CD4-positive, alpha-beta T cell (primary cell): ENCODE measurements at regions not wholly inside any gene's neighbourhood (a gene's known extent, or its start where the extent isn't known, plus 50 kb on each side); places are given as distances from the start of the nearest gene placed in this dataset.

ENCODE experiments used
- ATAC-seq: fragments of 200-7000 bp; cut with Tn5 transposase; one replicate; pipeline ENCODE4 v1.10.0; 2022; ENCODE audit warnings: mild to moderate bottlenecking; ENCODE audit not compliant: poor library complexity
- CTCF ChIA-PET: fragments of 350-600 bp; sonication (Branson Sonifier 250); formaldehyde crosslinking; loops from one replicate; lab custom pipeline; 2021; ENCODE audit warnings: antibody characterized with exemption, inconsistent platforms; lab: Charles Lee
- POLR2A ChIA-PET: fragments of 350-600 bp; sonication (Branson Sonifier 250); formaldehyde crosslinking; loops from one replicate; lab custom pipeline; 2021; ENCODE audit warnings: antibody characterized with exemption, inconsistent platforms; lab: Charles Lee
- DNase-seq, 14 experiments: peaks; one replicate each; pipeline ENCODE4 v3.0.0-alpha.2; 2013 to 2020; ENCODE audit warnings: mixed read lengths in 2 of 14
- H3K27ac ChIP-seq, 2 donors: one replicate each; pipeline versions ENCODE4 v1.5.1 to v1.7.0; 2013; ENCODE audit warnings: low read length in 2 of 2, low read depth in 1 of 2, mild to moderate bottlenecking in 1 of 2
- H3K27me3 ChIP-seq, 2 experiments: 1 replicate in 1 of 2; 2 replicates in 1 of 2; pipeline versions ENCODE4 v1.6.1 to v1.7.0; 2013; ENCODE audit warnings: low read length in 2 of 2, control low read depth in 1 of 2, mild to moderate bottlenecking in 1 of 2, moderate library complexity in 1 of 2; ENCODE audit not compliant: insufficient read depth in 2 of 2, control insufficient read depth in 1 of 2
- H3K36me3 ChIP-seq: one replicate; pipeline ENCODE4 v1.6.1; 2013; ENCODE audit warnings: low read length, control low read depth; ENCODE audit not compliant: insufficient read depth
- H3K4me1 ChIP-seq: one replicate; pipeline ENCODE4 v1.6.1; 2013; ENCODE audit warnings: low read length, control low read depth; ENCODE audit not compliant: insufficient read depth
- H3K4me3 ChIP-seq: one replicate; pipeline ENCODE4 v1.5.1; 2013; ENCODE audit warnings: mild to moderate bottlenecking, low read length, moderate library complexity
- H3K9me3 ChIP-seq, 2 experiments: 1 replicate in 1 of 2; 2 replicates in 1 of 2; pipeline versions ENCODE4 v1.6.1 to v1.7.0; 2013; ENCODE audit warnings: low read length in 2 of 2, mild to moderate bottlenecking in 2 of 2, control low read depth in 1 of 2, moderate library complexity in 1 of 2; ENCODE audit not compliant: control insufficient read depth in 1 of 2, insufficient read depth in 1 of 2
- H3K27ac Mint-ChIP-seq: one replicate; pipeline ENCODE4 v1.8.0; 2020; ENCODE audit warnings: mixed read lengths
- H3K27me3 Mint-ChIP-seq: one replicate; pipeline ENCODE4 v1.8.0; 2021; ENCODE audit warnings: mixed read lengths
- H3K36me3 Mint-ChIP-seq: one replicate; pipeline ENCODE4 v1.8.0; 2021; ENCODE audit warnings: low read depth, mixed read lengths
- H3K4me1 Mint-ChIP-seq: one replicate; pipeline ENCODE4 v1.8.0; 2021; ENCODE audit warnings: low read depth, mixed read lengths
- H3K4me3 Mint-ChIP-seq: one replicate; pipeline ENCODE4 v1.8.0; 2020; ENCODE audit warnings: mild to moderate bottlenecking, mixed read lengths
- H3K9me3 Mint-ChIP-seq: one replicate; pipeline ENCODE4 v1.8.0; 2020; ENCODE audit warnings: mixed read lengths
- intact Hi-C, 2 experiments: fragments of 100-400 bp; cut with DNase I in 1 of 2; cut with micrococcal nuclease in 1 of 2; formaldehyde crosslinking; loops; one replicate each; pipeline versions ENCODE4 v1.15.1 to v1.9.0; 2023 to 2025; cut with DNase I, micrococcal nuclease
- TF ChIP-seq, protein P1 (sequence below): fragments of 200-600 bp; IDR thresholded peaks from one replicate; pipeline ENCODE4 v1.8.0; 2022; ENCODE audit warnings: antibody characterized with exemption, mild to moderate bottlenecking

DNA sequence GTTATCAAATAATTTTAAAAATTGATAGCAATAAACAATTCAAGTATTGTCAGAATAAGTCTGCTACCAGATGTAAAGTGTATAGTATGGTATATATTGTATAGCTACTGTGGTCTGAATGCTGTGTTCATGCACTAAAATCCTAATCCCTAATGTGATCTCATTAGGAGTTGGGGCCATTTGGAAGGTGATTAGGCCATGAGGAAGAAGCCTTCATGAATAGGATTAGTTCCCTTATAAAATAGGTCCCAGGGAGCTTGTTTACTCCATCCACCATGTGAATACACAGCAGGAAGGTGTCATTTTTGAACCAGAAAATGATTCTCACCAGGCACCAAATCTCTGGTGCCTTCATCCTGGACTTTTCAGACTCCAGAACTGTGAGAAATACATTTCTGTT lies 363.0 kb upstream of the CNTN5 start:
- TF ChIP-seq, protein P1, sequence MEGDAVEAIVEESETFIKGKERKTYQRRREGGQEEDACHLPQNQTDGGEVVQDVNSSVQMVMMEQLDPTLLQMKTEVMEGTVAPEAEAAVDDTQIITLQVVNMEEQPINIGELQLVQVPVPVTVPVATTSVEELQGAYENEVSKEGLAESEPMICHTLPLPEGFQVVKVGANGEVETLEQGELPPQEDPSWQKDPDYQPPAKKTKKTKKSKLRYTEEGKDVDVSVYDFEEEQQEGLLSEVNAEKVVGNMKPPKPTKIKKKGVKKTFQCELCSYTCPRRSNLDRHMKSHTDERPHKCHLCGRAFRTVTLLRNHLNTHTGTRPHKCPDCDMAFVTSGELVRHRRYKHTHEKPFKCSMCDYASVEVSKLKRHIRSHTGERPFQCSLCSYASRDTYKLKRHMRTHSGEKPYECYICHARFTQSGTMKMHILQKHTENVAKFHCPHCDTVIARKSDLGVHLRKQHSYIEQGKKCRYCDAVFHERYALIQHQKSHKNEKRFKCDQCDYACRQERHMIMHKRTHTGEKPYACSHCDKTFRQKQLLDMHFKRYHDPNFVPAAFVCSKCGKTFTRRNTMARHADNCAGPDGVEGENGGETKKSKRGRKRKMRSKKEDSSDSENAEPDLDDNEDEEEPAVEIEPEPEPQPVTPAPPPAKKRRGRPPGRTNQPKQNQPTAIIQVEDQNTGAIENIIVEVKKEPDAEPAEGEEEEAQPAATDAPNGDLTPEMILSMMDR: no peak
- Mint-ChIP-seq H3K4me3 (no peak overlapping the region), H3K4me1 (no peaks in the 10 kb centered on the region), H3K27me3 (no peaks in the 10 kb centered on the region), H3K9me3 (peaks cover 17% of the 10 kb centered on the region), H3K36me3 (no peaks in the 10 kb centered on the region), H3K27ac (no peak overlapping the region)
- ATAC-seq (no peak), DNase-seq (no peak)
- Histone ChIP-seq H3K9me3 (peaks cover 7 to 9% of the 10 kb centered on the region in 2 experiments), H3K27ac (no peak overlapping the region), H3K4me1 (no peaks in the 10 kb centered on the region), H3K36me3 (no peaks in the 10 kb centered on the region), H3K4me3 (no peak overlapping the region), H3K27me3 (no peaks in the 10 kb centered on the region)
- ChIA-PET CTCF (no interaction called here), POLR2A (no interaction called here)
- intact Hi-C loops: no loop called here

DNA sequence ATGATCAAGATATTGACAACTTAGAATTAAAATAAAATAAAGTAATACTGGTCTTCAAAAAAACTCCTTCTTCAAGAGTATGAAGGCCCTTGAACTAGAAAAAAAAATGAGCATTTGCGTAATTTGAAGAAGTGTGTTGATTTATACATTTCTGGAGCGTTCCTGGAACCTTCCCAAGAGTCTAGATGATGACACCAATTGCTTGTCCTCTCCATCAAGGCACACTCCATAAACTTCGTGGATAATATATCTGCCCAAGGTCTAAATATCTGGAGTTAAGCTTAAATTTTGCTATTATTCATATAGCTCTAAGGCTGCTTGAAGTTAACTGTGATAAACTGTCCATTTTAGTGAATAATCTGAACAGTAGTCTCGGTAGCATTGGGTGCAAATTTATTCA lies 361.3 kb upstream of the CNTN5 start:
- Mint-ChIP-seq H3K27me3 (no peaks in the 10 kb centered on the region), H3K27ac (no peak overlapping the region), H3K9me3 (peaks cover 17% of the 10 kb centered on the region), H3K4me3 (no peak overlapping the region), H3K4me1 (no peaks in the 10 kb centered on the region), H3K36me3 (no peaks in the 10 kb centered on the region)
- POLR2A ChIA-PET: no interaction called here
- intact Hi-C loops: no loop called here
- TF ChIP-seq, protein P1: no peak
- no peaks in the 10 kb centered on the region for H3K4me1 ChIP-seq
- CTCF ChIA-PET: no interaction called here
- no peaks in the 10 kb centered on the region for H3K36me3 ChIP-seq
- no peak for ATAC-seq
- H3K27me3 ChIP-seq: no peaks in the 10 kb centered on the region
- H3K27ac ChIP-seq: no peak overlapping the region
- no peak overlapping the region for H3K4me3 ChIP-seq
- DNase-seq: no peak
- H3K9me3 ChIP-seq: peaks cover 3 to 9% of the 10 kb centered on the region in 2 experiments

DNA sequence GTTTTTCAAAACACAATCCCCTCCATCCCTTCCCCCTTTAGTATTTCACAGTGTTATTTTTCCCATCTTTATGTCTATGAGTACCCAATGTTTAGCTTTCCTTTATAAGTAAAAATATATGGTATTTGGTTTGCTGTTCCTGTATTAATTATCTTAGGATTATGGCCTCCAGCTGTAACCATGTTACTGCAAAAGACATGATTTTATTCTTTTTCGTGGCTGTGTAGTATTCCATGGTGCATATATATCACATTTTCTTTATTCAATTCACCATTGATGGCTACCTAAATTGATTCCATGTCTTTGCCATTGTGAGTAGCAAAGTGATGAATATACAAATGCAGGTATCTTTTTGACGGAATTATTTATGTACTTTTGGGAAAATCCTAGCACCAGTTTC lies 346.4 kb upstream of the CNTN5 start:
- CTCF ChIA-PET: no interaction called here
- no peaks in the 10 kb centered on the region for H3K36me3 ChIP-seq
- no peak overlapping the region for H3K27ac Mint-ChIP-seq

More for the DNA sequence above, 346.4 kb upstream of the CNTN5 start:
- no peaks in the 10 kb centered on the region for H3K27me3 Mint-ChIP-seq
- H3K4me1 Mint-ChIP-seq: no peaks in the 10 kb centered on the region
- TF ChIP-seq, protein P1: no peak
- ATAC-seq: no peak
- Histone ChIP-seq H3K27ac (no peak overlapping the region), H3K27me3 (no peaks in the 10 kb centered on the region), H3K4me3 (no peak overlapping the region), H3K9me3 (peaks cover 0 to 4% of the 10 kb centered on the region in 2 experiments), H3K4me1 (no peaks in the 10 kb centered on the region)
- no peaks in the 10 kb centered on the region for H3K36me3 Mint-ChIP-seq
- intact Hi-C loops: no loop called here
- peaks cover 6% of the 10 kb centered on the region for H3K9me3 Mint-ChIP-seq
- H3K4me3 Mint-ChIP-seq: no peak overlapping the region
- POLR2A ChIA-PET: no interaction called here
- no peak for DNase-seq
